ENCODE measurements at regions not wholly inside any gene's neighbourhood (a gene's known extent, or its start where the extent isn't known, plus 50 kb on each side); places are given as distances from the start of the nearest gene placed in this dataset.

DNA sequence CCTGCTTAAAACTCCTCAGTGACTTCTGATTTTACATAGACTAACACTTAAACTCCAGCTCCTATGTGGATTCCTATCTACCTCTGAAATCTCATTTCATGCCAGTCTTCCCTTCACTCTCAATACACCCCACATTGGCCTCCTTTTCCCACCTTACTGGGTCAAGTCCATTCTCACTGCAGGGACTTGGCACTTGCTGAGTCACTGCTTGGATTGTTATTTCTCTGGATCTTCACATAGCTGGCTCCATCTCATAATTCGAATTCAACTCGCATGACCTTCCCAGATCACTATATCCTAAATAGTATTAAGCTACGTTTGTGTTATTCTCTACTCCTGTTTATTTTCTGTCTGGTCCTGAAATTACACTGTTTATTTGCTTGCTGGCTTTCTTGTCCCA lies 59.6 kb upstream of the FRMD4B start:
- TF ChIP-seq, protein P1, sequence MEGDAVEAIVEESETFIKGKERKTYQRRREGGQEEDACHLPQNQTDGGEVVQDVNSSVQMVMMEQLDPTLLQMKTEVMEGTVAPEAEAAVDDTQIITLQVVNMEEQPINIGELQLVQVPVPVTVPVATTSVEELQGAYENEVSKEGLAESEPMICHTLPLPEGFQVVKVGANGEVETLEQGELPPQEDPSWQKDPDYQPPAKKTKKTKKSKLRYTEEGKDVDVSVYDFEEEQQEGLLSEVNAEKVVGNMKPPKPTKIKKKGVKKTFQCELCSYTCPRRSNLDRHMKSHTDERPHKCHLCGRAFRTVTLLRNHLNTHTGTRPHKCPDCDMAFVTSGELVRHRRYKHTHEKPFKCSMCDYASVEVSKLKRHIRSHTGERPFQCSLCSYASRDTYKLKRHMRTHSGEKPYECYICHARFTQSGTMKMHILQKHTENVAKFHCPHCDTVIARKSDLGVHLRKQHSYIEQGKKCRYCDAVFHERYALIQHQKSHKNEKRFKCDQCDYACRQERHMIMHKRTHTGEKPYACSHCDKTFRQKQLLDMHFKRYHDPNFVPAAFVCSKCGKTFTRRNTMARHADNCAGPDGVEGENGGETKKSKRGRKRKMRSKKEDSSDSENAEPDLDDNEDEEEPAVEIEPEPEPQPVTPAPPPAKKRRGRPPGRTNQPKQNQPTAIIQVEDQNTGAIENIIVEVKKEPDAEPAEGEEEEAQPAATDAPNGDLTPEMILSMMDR (IDR thresholded peaks at IDR 0.05) = no peak
- TF ChIP-seq POLR2A (IDR thresholded peaks at IDR 0.05) = no peak

Data from testis (tissue), 2 donors.